Progenitor cell of endocrine pancreas (in vitro differentiated cells): ENCODE measurements at regions not wholly inside any gene's neighbourhood (a gene's known extent, or its start where the extent isn't known, plus 50 kb on each side); places are given as distances from the start of the nearest gene placed in this dataset.

ENCODE experiments used
- DNase-seq: peaks from one replicate; pipeline ENCODE4 v3.0.0; 2021; ENCODE audit warnings: low spot score; ENCODE audit not compliant: unreplicated experiment
- H3K27ac Mint-ChIP-seq: 2 replicates; pipeline ENCODE4 v1.8.0; 2021; ENCODE audit warnings: mild to moderate bottlenecking, moderate library complexity, mixed read lengths
- H3K27me3 Mint-ChIP-seq: 2 replicates; pipeline ENCODE4 v1.8.0; 2021; ENCODE audit warnings: mixed read lengths
- H3K36me3 Mint-ChIP-seq: 2 replicates; pipeline ENCODE4 v1.8.0; 2022; ENCODE audit warnings: mixed read lengths; ENCODE audit not compliant: insufficient read depth
- H3K4me1 Mint-ChIP-seq: 2 replicates; pipeline ENCODE4 v1.8.0; 2021; ENCODE audit warnings: low read depth, mixed read lengths
- H3K4me3 Mint-ChIP-seq: 2 replicates; pipeline ENCODE4 v1.8.0; 2021; ENCODE audit warnings: low read depth, mild to moderate bottlenecking, moderate library complexity, mixed read lengths
- H3K9me3 Mint-ChIP-seq: 2 replicates; pipeline ENCODE4 v1.8.0; 2021; ENCODE audit warnings: low read depth, mixed read lengths
- CTCF ChIP-seq: fragments of 200-600 bp; sonication (generic); IDR thresholded peaks from one replicate; pipeline ENCODE4 v1.5.0; 2021; ENCODE audit warnings: antibody characterized with exemption, mild to moderate bottlenecking; ENCODE audit not compliant: unreplicated experiment

GRCh38 chr4:8691151-8691775, 98.7 kb downstream of the CPZ start:
- peak overlapping the region; percentile 76 for H3K27ac Mint-ChIP-seq
- H3K9me3 Mint-ChIP-seq: peaks cover 5% of the 10 kb centered on the region
- TF ChIP-seq CTCF: no peak
- H3K27me3 Mint-ChIP-seq: peaks cover 73% of the 10 kb centered on the region
- H3K36me3 Mint-ChIP-seq: no peaks in the 10 kb centered on the region
- no peak overlapping the region for H3K4me3 Mint-ChIP-seq
- H3K4me1 Mint-ChIP-seq: no peaks in the 10 kb centered on the region
- DNase-seq: no peak

GRCh38 chr4:8690216-8691150, 97.9 kb downstream of the CPZ start:
- TF ChIP-seq CTCF: no peak
- Mint-ChIP-seq H3K4me1 (no peaks in the 10 kb centered on the region), H3K27ac (no peak overlapping the region), H3K36me3 (no peaks in the 10 kb centered on the region), H3K9me3 (peaks cover 5% of the 10 kb centered on the region), H3K27me3 (peaks cover 81% of the 10 kb centered on the region), H3K4me3 (no peak overlapping the region)
- no peak for DNase-seq

GRCh38 chr4:8689741-8690140, 97.2 kb downstream of the CPZ start:
- H3K9me3 Mint-ChIP-seq: peaks cover 5% of the 10 kb centered on the region
- no peaks in the 10 kb centered on the region for H3K36me3 Mint-ChIP-seq
- no peaks in the 10 kb centered on the region for H3K4me1 Mint-ChIP-seq
- H3K27me3 Mint-ChIP-seq: peaks cover 89% of the 10 kb centered on the region
- no peak for TF ChIP-seq CTCF
- H3K27ac Mint-ChIP-seq: no peak overlapping the region
- no peak for DNase-seq
- H3K4me3 Mint-ChIP-seq: no peak overlapping the region

GRCh38 chr4:8688908-8689445, 96.4 kb downstream of the CPZ start:
- Mint-ChIP-seq H3K36me3 (no peaks in the 10 kb centered on the region), H3K4me3 (no peak overlapping the region), H3K27me3 (peaks cover 91% of the 10 kb centered on the region), H3K27ac (no peak overlapping the region), H3K9me3 (peaks cover 4% of the 10 kb centered on the region), H3K4me1 (no peaks in the 10 kb centered on the region)
- no peak for DNase-seq
- no peak for TF ChIP-seq CTCF

- DNase-seq: peak; percentile 68
- H3K9me3 Mint-ChIP-seq: no peaks in the 10 kb centered on the region
- H3K36me3 Mint-ChIP-seq: no peaks in the 10 kb centered on the region
- H3K4me3 Mint-ChIP-seq: no peak overlapping the region
- no peak overlapping the region for H3K27ac Mint-ChIP-seq
- H3K27me3 Mint-ChIP-seq: peaks cover 92% of the 10 kb centered on the region
- TF ChIP-seq CTCF: peak; percentile 87
- H3K4me1 Mint-ChIP-seq: no peaks in the 10 kb centered on the region
Measured at GRCh38 chr4:8688041-8688907, 95.7 kb downstream of the CPZ start.
